ENCODE measurements at regions not wholly inside any gene's neighbourhood (a gene's known extent, or its start where the extent isn't known, plus 50 kb on each side); places are given as distances from the start of the nearest gene placed in this dataset.

- H3K27me3 ChIP-seq (replicated peaks; ENCODE audit: insufficient read depth, low read depth, low read length, poor library complexity), result no peaks in the 10 kb centered on the region
- ChIA-PET POLR2A (ENCODE audit: low non-redundant PET) (no interaction called here), CTCF (no interaction called here)
- H3K4me3 ChIP-seq (ENCODE audit: low read depth, low read length, poor library complexity, severe bottlenecking), result no peak overlapping the region
- no peaks in the 10 kb centered on the region for H3K36me3 ChIP-seq (ENCODE audit: insufficient read depth, low read length, poor library complexity, severe bottlenecking)
- H3K4me1 ChIP-seq (ENCODE audit: insufficient read depth, low read length, poor library complexity, severe bottlenecking), result no peaks in the 10 kb centered on the region
- H3K9me3 ChIP-seq (ENCODE audit: low read depth, low read length, poor library complexity, severe bottlenecking), result no peaks in the 10 kb centered on the region
- DNase-seq (ENCODE audit: low spot score), result no peak
- intact Hi-C loops (cut with micrococcal nuclease; ENCODE audit: unreplicated experiment), result no loop called here
- TF ChIP-seq CTCF (conservative IDR thresholded peaks at IDR 0.05; ENCODE audit: low read depth, low read length), result no peak
- no peak for TF ChIP-seq EZH2 (IDR thresholded peaks at IDR 0.05; ENCODE audit: borderline replicate concordance, low read depth, low read length, poor library complexity, severe bottlenecking)
- H3K27ac ChIP-seq (ENCODE audit: low read depth, low read length, poor library complexity, severe bottlenecking), result no peak overlapping the region
- BruUV-seq (replicated peaks), result no TSS peak
Observed at GRCh38 chr13:53272873-53273272, 244.3 kb downstream of the OLFM4 start.

GRCh38 chr13:53276265-53276664, 247.7 kb downstream of the OLFM4 start:
- DNase-seq (ENCODE audit: low spot score), result no peak
- Histone ChIP-seq H3K27ac (ENCODE audit: low read depth, low read length, poor library complexity, severe bottlenecking) (no peak overlapping the region), H3K4me3 (ENCODE audit: low read depth, low read length, poor library complexity, severe bottlenecking) (no peak overlapping the region), H3K4me1 (ENCODE audit: insufficient read depth, low read length, poor library complexity, severe bottlenecking) (no peaks in the 10 kb centered on the region), H3K27me3 (replicated peaks; ENCODE audit: insufficient read depth, low read depth, low read length, poor library complexity) (peaks cover 7% of the 10 kb centered on the region), H3K36me3 (ENCODE audit: insufficient read depth, low read length, poor library complexity, severe bottlenecking) (no peaks in the 10 kb centered on the region), H3K9me3 (ENCODE audit: low read depth, low read length, poor library complexity, severe bottlenecking) (no peaks in the 10 kb centered on the region)
- POLR2A ChIA-PET (ENCODE audit: low non-redundant PET), result no interaction called here
- CTCF ChIA-PET, result no interaction called here
- BruUV-seq (replicated peaks), result no TSS peak
- intact Hi-C loops (cut with micrococcal nuclease; ENCODE audit: unreplicated experiment), result no loop called here
- no peak for TF ChIP-seq EZH2 (IDR thresholded peaks at IDR 0.05; ENCODE audit: borderline replicate concordance, low read depth, low read length, poor library complexity, severe bottlenecking)
- TF ChIP-seq CTCF (conservative IDR thresholded peaks at IDR 0.05; ENCODE audit: low read depth, low read length), result no peak

GRCh38 chr13:53281677-53282076, 253.1 kb downstream of the OLFM4 start:
- Histone ChIP-seq H3K36me3 (ENCODE audit: insufficient read depth, low read length, poor library complexity, severe bottlenecking) (no peaks in the 10 kb centered on the region), H3K27ac (ENCODE audit: low read depth, low read length, poor library complexity, severe bottlenecking) (no peak overlapping the region), H3K9me3 (ENCODE audit: low read depth, low read length, poor library complexity, severe bottlenecking) (no peaks in the 10 kb centered on the region), H3K4me1 (ENCODE audit: insufficient read depth, low read length, poor library complexity, severe bottlenecking) (no peaks in the 10 kb centered on the region), H3K27me3 (replicated peaks; ENCODE audit: insufficient read depth, low read depth, low read length, poor library complexity) (peaks cover 17% of the 10 kb centered on the region), H3K4me3 (ENCODE audit: low read depth, low read length, poor library complexity, severe bottlenecking) (no peak overlapping the region)
- POLR2A ChIA-PET (ENCODE audit: low non-redundant PET), result no interaction called here
- TF ChIP-seq EZH2 (IDR thresholded peaks at IDR 0.05; ENCODE audit: borderline replicate concordance, low read depth, low read length, poor library complexity, severe bottlenecking) (no peak), CTCF (conservative IDR thresholded peaks at IDR 0.05; ENCODE audit: low read depth, low read length) (no peak)
- intact Hi-C loops (cut with micrococcal nuclease; ENCODE audit: unreplicated experiment), result no loop called here
- DNase-seq (ENCODE audit: low spot score), result no peak
- CTCF ChIA-PET, result interaction anchor here (0.6 kb wide), 1 partner anchor 30 kb away, joined by 5 read pairs; no protein-coding TSS in a partner anchor
- BruUV-seq (replicated peaks), result no TSS peak

Measured in A673 (cell line).